ENCODE measurements at regions not wholly inside any gene's neighbourhood (a gene's known extent, or its start where the extent isn't known, plus 50 kb on each side); places are given as distances from the start of the nearest gene placed in this dataset.
"Not testable (repeated sequence)": the region's sequence is repeated elsewhere in the genome, so short reads cannot be mapped to it uniquely, and the experiment has no call there.

GRCh38 chrX:96183843-96184242 is 500.8 kb upstream of the DIAPH2 start:
- H3K4me3 ChIP-seq (ENCODE audit: control insufficient read depth, low read depth, low read length) = no peak overlapping the region
- no peak for DNase-seq (ENCODE audit: low read depth)
- peak; percentile 29 for TF ChIP-seq CTCF (IDR thresholded peaks at IDR 0.05; ENCODE audit: control insufficient read depth, insufficient read depth, low read depth, low read length, missing control alignments)

GRCh38 chrX:96204928-96205327 is 479.7 kb upstream of the DIAPH2 start:
- H3K4me3 ChIP-seq (ENCODE audit: control insufficient read depth, low read depth, low read length) = no peak overlapping the region
- TF ChIP-seq CTCF (IDR thresholded peaks at IDR 0.05; ENCODE audit: control insufficient read depth, insufficient read depth, low read depth, low read length, missing control alignments) = no peak
- no peak for DNase-seq (ENCODE audit: low read depth)

GRCh38 chrX:96211953-96212352 is 472.7 kb upstream of the DIAPH2 start:
- DNase-seq (ENCODE audit: low read depth) = no peak
- TF ChIP-seq CTCF (IDR thresholded peaks at IDR 0.05; ENCODE audit: control insufficient read depth, insufficient read depth, low read depth, low read length, missing control alignments) = no peak
- no peak overlapping the region for H3K4me3 ChIP-seq (ENCODE audit: control insufficient read depth, low read depth, low read length)

- DNase-seq (ENCODE audit: low read depth); H3K4me3 ChIP-seq (ENCODE audit: control insufficient read depth, low read depth, low read length): not testable (repeated sequence)
Observed at GRCh38 chrX:96214681-96215080, 470.0 kb upstream of the DIAPH2 start.

GRCh38 chrX:96224279-96224678 is 460.4 kb upstream of the DIAPH2 start:
- no peak for DNase-seq (ENCODE audit: low read depth)
- no peak for TF ChIP-seq CTCF (IDR thresholded peaks at IDR 0.05; ENCODE audit: control insufficient read depth, insufficient read depth, low read depth, low read length, missing control alignments)
- H3K4me3 ChIP-seq (ENCODE audit: control insufficient read depth, low read depth, low read length) = no peak overlapping the region

GRCh38 chrX:96244955-96245354 is 439.7 kb upstream of the DIAPH2 start:
- no peak for DNase-seq (ENCODE audit: low read depth)
- TF ChIP-seq CTCF (IDR thresholded peaks at IDR 0.05; ENCODE audit: control insufficient read depth, insufficient read depth, low read depth, low read length, missing control alignments) = no peak

GRCh38 chrX:96246436-96246835 is 438.2 kb upstream of the DIAPH2 start:
- no peak for DNase-seq (ENCODE audit: low read depth)
- no peak overlapping the region for H3K4me3 ChIP-seq (ENCODE audit: control insufficient read depth, low read depth, low read length)
- TF ChIP-seq CTCF (IDR thresholded peaks at IDR 0.05; ENCODE audit: control insufficient read depth, insufficient read depth, low read depth, low read length, missing control alignments) = no peak

More at GRCh38 chrX:96244955-96245354, 439.7 kb upstream of the DIAPH2 start:
- no peak overlapping the region for H3K4me3 ChIP-seq (ENCODE audit: control insufficient read depth, low read depth, low read length)
